Activated effector memory CD4-positive, alpha-beta T cell treated with anti-CD3 and anti-CD28 coated beads, Interleukin-2, amount 50 U/mL, for 16 hours (primary cell): ENCODE measurements at regions not wholly inside any gene's neighbourhood (a gene's known extent, or its start where the extent isn't known, plus 50 kb on each side); places are given as distances from the start of the nearest gene placed in this dataset.

ENCODE experiments used
- DNase-seq: peaks from one replicate; pipeline ENCODE4 v3.0.0-alpha.2; 2020

DNA sequence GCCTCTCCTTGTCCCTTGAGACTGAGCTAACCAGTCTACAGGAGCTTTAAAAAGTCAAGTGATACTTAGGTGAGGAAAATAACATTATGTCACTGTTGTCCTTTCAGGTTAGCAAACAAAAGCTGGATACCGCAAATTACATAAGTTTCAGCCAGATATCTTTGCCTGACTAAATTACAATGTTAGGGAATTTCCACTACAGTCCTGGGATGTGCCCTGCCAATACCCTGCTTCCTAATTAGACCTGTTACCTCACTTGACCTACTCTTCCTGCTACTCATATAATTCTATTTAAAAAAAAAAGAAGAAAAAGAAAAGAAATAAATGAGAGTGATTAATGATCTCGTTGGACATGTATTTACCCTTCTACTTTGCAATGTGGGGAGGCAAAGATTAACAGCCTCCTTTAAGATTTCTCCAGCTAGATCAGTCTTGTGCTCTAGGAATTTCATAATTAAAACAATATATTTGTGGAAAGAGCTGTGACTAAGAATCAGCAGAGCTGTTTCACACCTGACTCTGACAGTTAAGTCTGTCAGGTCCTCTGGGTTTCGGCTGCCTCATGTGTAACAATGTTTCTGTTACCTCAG, 318.9 kb downstream of the HDGFL1 start:
- DNase-seq = no peak

DNA sequence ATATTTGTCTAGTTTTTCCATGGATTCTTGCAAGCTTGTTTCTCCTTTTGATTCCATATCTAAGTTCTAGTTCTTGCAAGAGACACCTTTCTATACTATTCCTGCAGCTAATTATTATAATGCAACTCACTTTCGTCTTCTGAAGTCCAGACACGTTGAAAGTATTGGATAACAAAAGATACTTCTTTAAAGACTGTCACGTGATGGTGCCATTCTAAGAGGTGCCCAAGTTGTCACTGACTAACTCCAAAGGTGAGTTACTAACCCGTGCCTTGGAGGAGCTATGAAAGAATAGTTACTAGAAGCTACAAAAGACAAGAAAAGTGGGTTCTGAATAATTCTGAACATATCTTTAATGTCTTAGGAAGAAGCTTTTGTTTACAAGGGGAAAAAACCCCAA, 322.6 kb downstream of the HDGFL1 start:
- DNase-seq = no peak

DNA sequence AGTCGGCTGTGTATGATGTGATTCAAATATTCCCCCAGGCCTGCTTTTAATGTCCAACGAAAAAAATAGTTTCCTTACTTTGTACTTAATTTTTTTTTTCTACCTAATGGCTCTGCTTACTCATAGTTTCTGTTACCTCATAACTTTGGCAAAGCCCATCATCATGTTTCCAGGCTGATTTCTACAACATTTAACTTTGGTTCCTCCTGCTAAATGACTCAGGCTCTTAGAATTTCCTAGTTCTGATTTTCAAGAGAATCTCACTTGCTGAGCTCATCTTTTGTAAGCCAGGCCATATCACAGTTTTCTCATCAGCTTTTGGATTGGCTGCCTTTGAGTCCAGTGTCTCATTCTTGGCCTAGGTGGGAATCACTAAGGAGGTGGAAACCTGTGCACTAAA, 323.1 kb downstream of the HDGFL1 start:
- no peak for DNase-seq

DNA sequence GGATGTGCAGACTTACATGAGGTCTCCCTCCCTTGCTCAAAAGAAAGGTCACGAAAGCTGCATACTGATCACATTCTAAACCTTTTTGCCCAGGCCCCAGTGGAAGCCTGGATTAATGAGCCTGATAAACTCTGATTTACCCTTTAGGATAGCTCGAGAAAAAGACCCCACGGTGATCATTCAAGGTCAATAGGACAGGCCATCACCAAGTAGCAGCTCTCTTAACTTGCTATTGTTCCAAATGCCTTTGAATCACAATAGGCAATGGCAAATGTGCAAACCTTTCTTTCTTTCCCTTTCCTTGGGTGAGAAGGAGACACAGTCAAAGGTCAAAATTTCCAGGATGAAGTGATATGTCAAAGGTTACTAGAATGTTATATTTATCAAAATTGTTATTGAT, 327.3 kb downstream of the HDGFL1 start:
- DNase-seq = no peak

DNA sequence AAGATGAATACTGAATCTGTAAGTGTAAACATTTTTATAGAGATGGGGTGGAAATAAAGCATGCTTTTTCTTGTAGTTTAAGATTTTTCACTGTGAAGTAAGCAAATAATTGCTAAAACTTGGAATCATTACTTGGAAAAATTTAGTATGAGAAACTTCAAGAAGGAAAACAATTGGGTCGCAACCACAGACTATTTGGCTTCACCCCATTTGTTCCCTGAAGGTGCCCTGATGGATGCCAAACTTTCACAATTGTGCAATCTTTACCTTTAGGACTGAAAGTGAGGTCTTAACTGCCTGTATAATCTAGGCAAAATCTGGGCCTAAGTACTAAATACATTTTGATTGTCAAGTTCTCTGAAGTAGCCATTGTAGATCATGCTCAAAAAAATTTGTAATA, 330.1 kb downstream of the HDGFL1 start:
- no peak for DNase-seq

DNA sequence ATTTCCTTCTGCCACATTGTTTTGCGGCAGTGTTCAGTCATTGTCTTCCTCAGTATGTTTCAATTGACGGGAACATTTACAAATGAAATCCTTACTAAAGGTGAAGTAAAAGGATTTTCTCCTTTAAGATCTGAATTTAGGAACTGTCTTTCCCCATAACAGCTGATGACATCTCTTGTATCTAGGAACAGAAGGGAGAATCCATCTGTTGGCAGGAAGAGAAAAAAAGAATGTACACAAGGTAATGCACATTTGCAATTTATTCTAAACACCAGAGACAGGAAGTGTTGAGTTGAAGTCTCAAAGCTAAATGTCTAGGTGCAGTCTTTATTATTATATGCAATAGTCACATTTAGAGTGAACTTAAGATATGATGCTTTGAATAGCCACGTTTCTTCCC, 334.5 kb downstream of the HDGFL1 start:
- no peak for DNase-seq

DNA sequence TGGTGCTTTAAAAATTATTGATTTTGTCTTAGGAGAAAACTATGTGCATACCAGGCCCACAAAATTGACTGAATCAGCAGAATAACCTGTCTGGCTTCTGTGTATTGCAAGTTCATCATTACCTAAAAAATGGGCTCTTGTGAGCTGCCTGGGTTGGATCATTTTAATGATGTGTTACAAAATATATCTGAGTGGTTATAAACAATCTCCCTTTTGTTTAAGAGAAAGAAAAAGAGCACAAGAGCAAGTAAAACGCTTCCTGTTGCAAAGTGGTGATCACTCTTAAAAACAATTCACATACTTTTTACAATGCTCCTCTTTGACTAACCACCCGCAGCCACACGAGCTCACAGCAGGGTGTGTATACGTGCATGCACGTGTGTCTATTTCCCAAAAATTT, 335.1 kb downstream of the HDGFL1 start:
- DNase-seq = no peak

DNA sequence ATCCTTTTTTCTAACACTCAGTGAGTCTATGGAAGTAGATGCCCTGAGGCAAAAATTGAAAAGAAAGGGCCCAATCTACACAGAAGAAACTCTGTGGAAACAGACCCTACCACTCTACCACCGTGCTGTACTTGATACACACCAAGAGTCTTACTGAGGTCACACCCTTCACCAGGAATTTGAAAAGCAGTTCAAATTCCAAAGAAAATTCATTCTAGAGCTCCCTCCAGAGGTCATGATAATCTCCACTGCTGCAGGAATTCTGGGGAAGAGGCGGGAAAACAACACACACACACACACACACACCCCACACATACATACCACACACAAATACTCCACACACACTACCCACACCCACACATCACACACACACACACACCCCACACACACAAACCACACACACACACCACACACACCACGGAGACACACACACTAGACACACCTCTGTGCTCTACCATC, 336.8 kb downstream of the HDGFL1 start:
- DNase-seq = no peak

DNA sequence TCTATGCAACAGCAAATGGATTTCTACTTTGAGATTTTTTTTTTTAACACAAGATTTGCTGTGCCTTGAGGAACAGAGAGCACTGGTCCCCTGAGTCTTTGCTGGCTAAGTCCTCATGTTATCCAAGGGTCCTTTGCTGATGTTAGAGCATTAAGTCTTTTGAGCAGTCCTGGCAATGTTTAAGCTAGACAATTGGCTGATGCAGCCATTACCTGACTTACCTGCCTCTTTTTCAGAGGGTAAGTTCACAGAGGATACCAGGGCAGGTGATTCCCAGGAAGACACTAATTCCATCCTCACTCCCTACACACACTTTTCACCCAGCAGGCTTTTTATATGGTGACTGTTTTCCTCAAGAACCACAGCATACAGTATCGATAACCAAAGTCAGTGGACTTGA, 337.7 kb downstream of the HDGFL1 start:
- no peak for DNase-seq

DNA sequence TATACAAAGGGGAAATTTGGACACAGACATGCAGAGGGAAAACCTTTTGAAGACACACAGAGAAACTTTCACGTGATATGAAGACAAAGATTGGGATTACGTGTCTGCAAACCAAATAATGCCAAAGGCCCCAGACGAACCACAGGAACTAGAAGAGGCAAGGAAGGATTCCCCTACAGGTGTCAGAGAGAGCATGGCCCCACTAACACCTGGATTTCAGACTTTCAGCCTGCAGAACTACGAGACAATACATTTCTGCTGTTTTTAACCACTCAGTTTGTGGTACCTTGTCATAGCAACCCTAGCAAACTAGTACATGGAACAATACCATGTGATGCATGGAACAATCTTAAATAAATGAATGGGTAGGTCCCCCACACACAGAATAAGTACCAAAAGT, 341.0 kb downstream of the HDGFL1 start:
- DNase-seq = no peak

DNA sequence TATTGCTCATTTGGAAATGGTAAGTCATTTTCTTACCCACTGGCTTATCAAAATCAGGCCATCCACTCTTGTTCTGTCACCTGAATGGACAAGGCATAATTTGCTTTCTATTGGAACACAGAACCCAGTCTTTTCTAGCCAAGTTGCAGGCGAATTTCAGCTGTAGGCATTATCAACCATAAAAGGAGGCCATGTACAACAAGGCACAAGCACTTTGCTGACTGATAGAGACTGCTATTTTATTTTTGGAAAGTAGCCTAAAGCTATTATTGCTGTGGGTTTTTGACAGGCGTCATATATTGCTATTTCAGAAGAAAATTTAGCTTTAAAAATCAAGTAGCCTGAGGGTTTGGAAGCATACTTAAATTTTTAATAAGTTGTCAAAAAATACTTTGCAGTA, 344.2 kb downstream of the HDGFL1 start:
- no peak for DNase-seq

DNA sequence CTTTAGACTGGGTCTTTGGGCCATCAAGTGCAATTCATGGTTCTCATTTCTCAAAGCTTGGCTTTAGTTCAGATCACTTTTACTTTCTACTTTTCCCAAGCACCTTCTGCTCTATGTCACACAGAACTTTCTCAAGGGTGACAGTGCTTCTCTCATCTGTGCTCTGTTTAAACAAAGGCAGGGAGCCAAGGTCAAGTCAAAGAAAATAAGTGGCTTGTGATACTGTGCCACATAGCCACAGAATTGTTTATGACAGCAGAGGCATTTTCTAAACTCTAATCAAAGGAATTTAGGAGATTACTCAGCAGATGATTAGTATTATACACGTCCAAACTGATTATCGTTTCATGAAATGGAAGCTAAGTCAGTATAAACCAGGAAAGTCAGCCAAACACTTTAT, 348.0 kb downstream of the HDGFL1 start:
- no peak for DNase-seq

DNA sequence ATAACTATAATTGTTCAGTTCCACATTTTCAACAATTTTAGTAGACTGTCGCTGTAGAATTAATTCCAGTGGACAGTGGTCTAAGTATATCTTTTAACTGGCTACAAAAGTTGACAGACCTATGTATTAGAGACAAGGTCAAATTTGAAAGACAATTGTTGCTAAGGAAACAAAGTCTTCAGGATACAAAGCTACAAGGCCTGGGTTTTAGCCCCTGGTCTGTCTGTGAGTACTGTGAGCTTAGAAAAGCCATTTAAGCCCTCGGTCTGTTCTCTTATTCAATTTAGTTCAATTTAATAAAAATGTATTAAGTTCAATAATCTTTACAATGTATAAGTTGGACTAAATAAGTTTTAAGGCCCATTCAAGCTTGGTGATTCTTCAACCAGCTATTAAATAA, 352.5 kb downstream of the HDGFL1 start:
- DNase-seq = no peak

DNA sequence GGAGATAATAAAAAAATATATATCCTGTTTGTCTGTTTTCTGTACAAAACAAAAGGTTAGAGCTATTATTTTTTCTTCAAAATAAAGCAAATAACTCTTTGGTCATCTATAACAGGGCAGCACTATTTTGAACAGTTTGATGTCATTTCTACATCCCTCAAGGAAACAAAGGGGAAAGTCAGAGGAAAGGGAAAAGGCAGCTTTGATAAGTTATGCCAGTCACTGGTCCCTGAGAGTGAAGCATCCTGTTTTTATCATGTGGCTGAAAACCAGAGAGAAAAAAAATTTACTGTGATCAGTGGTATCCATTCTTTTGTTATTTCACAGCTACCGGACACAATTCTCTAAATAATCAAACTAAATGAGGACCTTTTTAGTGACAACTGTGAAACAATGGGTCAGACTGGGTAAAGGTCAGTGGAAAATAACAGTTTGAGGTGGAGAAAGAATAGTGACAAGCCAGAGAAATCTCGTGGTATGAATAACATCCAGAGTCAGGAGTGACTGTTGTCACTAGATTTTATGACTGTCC, 356.0 kb downstream of the HDGFL1 start:
- DNase-seq = no peak

DNA sequence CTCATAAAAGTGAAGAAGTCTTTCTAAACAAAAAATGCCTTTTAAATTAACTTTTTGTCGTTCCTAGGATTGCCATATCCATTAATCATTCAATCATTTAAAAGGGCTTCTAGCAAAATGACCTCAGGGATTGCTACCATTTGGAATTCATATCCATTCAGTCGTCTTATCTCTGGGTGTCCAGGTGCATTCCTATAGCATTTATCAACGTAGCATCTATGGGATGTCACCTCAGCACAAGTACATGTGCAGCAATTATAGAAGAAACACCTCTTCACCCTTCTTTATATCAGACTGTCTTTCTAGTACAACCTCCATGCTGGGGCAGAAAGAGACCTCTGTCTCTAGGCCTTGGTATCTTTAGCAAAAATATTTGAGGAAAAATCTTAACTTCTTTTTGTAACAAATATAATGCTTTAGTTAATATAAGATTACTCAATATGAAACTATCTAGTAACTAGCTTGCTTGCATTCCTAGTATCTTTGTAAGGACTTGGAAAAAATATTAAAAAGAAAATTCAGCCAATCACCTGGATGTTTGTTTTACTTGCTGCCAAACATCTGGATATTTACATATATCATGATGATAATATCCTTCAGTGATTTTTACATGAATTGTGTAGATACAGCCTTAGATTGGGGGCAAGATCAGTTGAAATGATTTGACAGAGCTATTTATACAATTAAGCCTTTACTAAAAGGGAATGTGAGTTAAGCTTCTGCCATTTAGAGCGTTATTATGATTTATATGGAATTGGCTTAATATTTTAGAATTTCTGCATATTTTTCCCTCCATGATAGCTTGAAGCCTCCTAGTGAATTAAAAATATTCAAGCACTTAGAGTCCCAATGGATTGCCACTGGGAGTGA, 356.8 kb downstream of the HDGFL1 start:
- DNase-seq = no peak

DNA sequence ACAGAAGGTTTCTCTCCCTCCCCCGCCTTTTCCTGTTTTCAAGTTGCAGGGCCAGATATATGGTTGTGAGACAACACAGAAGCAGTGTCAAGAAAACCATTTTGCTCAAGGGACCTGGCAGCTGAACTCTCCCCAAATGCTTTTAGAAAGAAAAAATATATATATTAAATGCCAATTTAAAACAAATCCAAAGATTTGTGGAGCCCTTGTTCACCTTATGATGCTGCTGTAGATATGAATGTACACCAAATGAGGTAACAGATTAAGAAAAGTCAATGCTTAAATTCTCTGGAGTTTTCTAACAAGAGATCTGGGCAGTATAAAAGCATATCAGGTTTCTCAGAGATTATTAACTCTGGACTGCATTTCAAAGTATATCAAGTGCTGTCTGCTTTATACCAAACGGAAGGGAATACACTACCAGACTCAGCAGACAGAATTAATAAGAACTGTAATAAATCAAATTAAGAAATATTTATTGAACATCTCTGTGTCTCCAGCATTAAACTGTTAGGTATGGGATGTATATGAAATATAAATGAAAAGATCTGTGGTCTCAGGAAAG, 357.5 kb downstream of the HDGFL1 start:
- DNase-seq = no peak

DNA sequence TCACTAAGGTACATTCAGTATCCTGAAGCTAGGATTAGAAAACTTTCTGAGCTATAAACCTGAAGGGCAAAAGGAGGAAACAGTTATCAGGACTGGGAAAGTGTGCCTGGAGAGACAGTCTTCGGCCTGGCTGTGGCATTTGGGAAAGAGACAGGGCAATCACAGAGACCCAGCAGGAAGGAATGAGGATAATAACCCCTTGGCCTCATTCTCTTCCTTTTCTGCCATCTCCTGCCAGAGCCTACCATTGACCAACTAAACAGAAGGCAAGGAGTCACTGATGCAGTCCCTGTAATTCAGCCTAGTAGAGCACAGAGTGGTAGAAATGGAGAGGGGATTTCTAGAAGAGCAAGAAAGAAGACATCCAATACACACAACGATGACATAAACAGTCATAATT, 359.4 kb downstream of the HDGFL1 start:
- DNase-seq = no peak

DNA sequence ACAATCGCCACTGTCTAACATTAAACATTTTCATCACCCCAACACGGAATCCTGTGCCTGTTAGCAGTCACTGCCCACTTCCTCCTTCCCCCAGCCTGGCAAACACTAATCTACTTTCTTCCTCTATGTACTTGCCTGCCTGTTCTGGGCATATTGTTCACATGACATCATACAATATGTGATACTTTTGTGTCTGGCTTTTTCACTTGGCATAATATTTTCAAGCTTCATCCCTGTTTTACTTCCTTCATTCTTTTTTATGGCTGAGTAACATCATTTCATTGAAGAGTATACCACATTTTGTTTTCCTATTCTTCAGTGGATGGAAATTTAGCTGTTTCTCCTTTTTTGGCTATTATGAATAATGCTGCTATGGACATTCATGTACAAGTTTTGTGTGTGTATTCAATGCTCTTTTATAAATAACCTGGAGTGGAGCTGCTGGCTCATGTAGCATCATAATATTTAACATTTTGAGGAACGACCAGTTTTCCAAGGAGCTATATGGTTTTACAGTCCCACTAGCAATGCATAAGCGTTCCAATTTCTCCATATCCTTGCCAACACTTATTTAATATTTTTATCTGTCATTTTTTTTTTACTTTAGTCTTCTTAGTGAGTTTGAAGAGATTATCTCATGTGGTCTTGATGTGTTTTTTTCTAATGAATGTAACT, 360.1 kb downstream of the HDGFL1 start:
- DNase-seq = no peak

DNA sequence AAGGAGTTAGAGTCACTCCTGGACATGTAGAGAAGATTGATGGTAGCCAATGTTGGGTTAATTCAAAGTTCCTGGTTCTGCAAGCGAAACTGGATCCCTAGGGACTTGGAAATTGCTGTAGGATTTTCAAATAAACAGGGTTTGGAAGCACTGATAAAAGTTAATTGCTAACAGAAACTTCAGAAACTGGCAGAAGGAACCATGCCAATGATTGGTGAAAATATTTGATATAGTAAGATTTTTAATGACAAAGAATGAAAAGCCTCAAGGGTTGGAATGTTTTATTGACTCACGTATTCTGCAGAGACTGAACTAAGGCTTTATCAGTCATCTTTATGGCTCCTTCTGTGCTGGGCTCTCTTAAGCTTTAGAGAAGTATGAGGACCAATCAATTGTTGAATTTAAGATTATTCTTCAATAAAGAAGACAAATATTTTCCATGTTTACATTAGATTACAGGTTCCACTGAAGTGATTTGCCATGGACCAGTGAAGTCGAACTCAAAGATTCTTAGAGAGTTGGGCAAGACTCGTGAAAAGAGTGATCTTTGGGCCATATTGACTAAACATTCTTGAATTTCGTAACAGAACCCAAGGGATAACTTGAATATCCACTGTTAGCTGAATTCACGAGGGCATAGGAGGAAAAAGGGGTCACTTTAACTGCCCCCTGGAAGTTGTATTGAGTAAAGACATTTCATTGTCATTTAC, 371.4 kb downstream of the HDGFL1 start:
- DNase-seq = no peak

DNA sequence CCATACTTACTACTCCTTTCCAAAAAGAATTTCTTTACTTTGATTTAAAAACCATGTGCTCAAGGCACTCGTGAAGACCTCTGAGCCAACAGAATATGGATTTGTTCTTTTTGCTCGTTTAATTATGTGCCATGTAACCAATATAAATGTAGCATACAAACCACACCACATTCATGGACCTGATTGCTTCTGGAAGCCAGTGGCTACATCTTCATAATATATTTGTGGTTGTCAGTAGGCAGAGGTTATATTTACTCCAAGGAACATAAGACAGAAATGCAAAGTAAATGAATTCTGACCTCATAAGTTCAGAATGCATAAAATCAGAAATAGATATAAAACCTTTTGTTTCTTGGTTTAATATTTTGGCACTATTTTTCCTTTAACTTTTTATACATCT, 373.0 kb downstream of the HDGFL1 start:
- DNase-seq = no peak

DNA sequence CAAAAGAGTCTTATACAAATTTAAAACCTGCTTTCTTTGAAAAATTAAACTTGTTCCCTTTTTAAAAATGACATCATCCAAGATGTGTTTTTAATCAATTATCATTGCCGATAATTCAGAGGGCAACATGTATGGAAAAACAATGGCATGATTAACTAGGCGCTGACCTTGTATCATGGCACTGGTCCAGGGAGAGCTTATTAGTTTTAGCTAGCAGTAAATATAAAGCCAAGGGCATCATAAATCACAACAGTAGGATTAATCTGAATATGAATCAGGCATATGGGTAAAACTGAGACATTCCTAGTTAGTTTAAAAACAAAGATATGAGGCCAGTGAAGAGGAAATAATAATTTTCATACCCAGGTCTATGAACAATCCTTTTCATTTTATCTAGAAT, 374.0 kb downstream of the HDGFL1 start:
- DNase-seq = no peak

DNA sequence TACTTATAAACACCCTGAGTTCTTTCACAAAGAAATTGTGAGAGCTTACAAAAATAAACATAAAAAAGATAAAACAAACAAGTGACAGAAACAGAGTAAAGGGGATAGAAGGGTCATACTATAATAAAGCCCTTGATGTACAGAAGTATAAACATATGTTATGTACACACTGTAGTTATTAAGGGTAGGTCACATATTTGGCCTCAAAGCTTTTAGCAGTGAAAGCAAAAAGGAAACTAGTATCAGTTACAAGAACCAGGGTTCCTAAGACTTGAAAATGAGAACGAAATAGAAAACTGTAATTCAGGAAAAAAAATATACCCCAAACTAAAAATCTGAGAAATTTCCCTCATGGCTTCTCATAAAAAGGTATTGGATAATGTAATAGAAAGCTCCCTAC, 380.6 kb downstream of the HDGFL1 start:
- DNase-seq = no peak

DNA sequence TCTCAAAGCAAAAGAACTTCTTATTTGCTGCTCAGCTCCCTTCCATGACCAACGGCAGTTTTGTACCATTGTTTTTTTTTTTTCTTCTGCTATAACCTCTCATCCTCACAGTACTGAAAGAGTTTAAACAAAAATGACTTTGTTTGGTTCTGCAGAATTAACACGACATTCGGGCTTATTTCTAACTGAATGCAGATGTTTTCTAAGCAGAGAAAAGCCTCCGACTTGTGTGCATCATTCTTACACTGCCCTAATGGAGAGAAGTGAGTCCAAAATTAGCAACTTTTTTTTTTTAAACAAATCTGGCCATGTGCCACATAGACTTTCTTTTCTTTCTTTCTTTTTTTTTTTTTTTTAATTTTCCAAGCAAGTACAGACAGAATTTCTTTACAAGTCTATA, 382.7 kb downstream of the HDGFL1 start:
- no peak for DNase-seq
